ENCODE measurements at regions not wholly inside any gene's neighbourhood (a gene's known extent, or its start where the extent isn't known, plus 50 kb on each side); places are given as distances from the start of the nearest gene placed in this dataset.
A peak's percentile ranks its signal among the peaks of the same experiment; 100 is the strongest.

DNA sequence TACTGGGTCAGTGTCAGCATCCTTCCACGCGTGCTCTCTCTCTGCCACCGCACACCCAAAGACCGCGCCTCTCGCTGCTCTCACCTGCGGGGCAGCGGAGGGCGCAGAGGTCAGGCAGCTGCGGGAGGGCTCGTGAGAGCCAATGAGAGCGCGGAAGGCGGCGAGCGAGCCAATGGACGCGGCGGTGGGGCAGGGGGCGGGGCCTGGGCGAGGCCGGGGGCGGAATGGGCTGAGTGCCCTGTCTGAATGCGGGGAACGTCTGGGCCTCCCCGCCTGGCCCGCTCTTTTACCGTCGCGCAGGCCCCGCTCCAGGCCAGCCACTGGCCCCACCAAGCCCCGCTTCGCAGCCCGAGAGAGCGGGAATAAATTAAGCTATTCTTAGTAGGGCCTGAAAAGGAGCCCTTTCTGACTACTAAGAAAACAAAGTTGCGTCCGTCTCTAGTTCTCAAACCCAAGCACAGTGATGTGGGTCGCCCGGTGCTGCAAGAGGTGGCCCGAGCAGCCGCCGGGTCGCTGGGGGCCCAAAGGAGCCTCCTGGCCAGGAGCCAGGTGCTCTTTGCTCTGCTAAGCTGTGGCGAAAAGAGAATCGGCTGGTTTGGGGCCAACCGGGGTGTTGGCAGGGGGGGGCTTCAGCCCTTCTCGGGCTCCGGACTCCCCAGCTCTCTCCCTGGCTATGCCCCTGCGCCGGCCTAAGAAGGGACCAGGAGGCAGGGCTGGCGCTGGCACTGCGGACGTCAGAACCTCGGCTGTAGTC is 81.1 kb upstream of the GLI2 start:
- H3K27ac ChIP-seq (ENCODE audit: low read depth in 1 of 3, low read length in 2 of 3) = no peak overlapping the region
- peaks cover 0 to 5% (median 0%) of the 10 kb centered on the region in 3 donors for H3K4me1 ChIP-seq (ENCODE audit: control insufficient read depth in 3 of 3, insufficient read depth in 2 of 3, low read depth in 1 of 3, low read length in 2 of 3)
- FAIRE-seq (no peak), DNase-seq (peak in 1 of 2 donors; percentile 49)
- 13 to 24% (median 18%) methylated on average over 41 to 54 of the region's 54 CpGs for WGBS, 3 donors
- H3K36me3 ChIP-seq (ENCODE audit: control insufficient read depth in 3 of 3, insufficient read depth in 2 of 3, low read depth in 1 of 3, low read length in 3 of 3) = no peaks in the 10 kb centered on the region
- H3K9me3 ChIP-seq (ENCODE audit: control insufficient read depth in 2 of 2, insufficient read depth in 1 of 2, low read depth in 1 of 2, low read length in 1 of 2) = peaks cover 0 to 18% of the 10 kb centered on the region in 2 donors
- H3K4me3 ChIP-seq (ENCODE audit: low read depth in 1 of 3, low read length in 3 of 3) = no peak overlapping the region
- peaks cover 0 to 12% (median 2%) of the 10 kb centered on the region in 3 donors for H3K27me3 ChIP-seq (ENCODE audit: control insufficient read depth in 3 of 3, insufficient read depth in 3 of 3, low read length in 3 of 3)

DNA sequence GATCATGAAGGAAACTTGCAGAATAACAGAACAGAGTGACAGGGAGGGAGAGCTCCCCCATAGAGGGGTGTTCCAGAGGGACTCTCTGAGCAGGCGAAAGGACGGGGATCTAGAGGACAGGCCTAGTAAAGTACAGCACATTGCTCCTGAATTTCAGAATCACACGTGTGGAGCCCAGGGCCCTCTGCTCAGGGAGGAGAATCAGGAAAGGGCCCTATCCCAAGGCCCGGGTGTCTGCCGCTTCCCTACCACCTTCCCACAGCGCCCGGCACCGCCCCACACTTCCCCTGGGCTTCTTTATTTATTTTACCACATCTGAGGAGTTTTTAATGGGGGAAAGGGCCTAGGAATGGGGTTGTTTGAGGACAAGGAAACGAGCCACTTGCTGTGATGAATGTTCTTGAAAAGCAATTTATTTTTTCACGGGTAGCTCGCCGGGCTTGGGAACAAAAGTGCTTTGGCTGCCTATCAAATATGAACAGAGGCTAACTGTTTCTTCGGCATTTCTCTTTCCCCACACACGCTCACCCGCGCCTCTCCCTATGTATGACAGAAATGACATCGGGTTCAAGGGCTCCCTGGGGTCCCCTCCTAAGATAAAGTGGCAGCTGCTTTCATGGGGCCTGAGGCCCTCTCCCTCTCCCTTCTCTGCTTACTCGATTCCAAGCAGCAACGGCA is 79.3 kb upstream of the GLI2 start:
- Histone ChIP-seq H3K4me1 (ENCODE audit: control insufficient read depth in 3 of 3, insufficient read depth in 2 of 3, low read depth in 1 of 3, low read length in 2 of 3) (peaks cover 0 to 5% (median 0%) of the 10 kb centered on the region in 3 donors), H3K9me3 (ENCODE audit: control insufficient read depth in 2 of 2, insufficient read depth in 1 of 2, low read depth in 1 of 2, low read length in 1 of 2) (peaks cover 0 to 7% of the 10 kb centered on the region in 2 donors), H3K27me3 (ENCODE audit: control insufficient read depth in 3 of 3, insufficient read depth in 3 of 3, low read length in 3 of 3) (peaks cover 0 to 17% (median 2%) of the 10 kb centered on the region in 3 donors), H3K36me3 (ENCODE audit: control insufficient read depth in 3 of 3, insufficient read depth in 2 of 3, low read depth in 1 of 3, low read length in 3 of 3) (no peaks in the 10 kb centered on the region), H3K27ac (ENCODE audit: low read depth in 1 of 3, low read length in 2 of 3) (no peak overlapping the region), H3K4me3 (ENCODE audit: low read depth in 1 of 3, low read length in 3 of 3) (no peak overlapping the region)
- FAIRE-seq (no peak), DNase-seq (no peak)
- WGBS, 3 donors = 67 to 80% (median 80%) methylated on average over 19 of the region's 19 CpGs

DNA sequence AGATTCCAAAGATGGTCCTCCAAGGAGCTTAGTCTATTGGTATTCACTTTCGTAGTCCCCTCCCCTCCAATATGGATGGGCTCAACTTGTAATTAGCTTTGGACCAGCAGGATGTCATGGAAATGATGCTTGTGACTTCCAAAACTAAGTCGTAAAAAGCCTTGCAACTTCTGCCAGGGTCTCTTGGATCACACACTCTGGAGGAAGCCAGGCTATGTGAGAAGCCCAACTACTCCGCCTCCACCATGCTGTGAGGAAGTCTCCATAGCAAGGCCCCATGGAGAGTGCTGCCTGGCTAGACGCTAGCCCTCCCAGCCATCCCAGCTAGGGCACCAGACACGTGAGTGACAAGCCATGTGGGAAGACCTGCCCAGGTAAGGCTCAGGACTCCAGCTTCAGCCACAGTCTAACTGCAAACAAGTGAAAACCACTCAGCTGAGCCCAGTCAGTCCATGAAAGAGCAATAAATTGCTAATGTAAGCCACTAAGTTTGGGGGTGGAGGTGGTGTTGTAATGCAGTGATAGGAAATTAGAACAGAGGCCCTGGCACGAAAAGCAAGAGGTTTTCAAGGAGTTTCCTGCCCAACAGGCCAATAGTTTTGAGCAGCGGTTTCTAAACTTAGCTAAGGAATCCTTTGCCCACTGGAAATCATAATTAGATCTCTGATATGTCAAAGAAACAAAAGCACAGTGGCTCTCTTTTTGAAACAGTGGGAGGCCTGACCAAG is 77.5 kb upstream of the GLI2 start:
- no peaks in the 10 kb centered on the region for H3K36me3 ChIP-seq (ENCODE audit: control insufficient read depth in 3 of 3, insufficient read depth in 2 of 3, low read depth in 1 of 3, low read length in 3 of 3)
- 84 to 94% (median 90%) methylated on average over 7 of the region's 7 CpGs for WGBS, 3 donors
- no peak overlapping the region for H3K27ac ChIP-seq (ENCODE audit: low read depth in 1 of 3, low read length in 2 of 3)
- peaks cover 0 to 5% (median 0%) of the 10 kb centered on the region in 3 donors for H3K4me1 ChIP-seq (ENCODE audit: control insufficient read depth in 3 of 3, insufficient read depth in 2 of 3, low read depth in 1 of 3, low read length in 2 of 3)
- DNase-seq = no peak
- H3K9me3 ChIP-seq (ENCODE audit: control insufficient read depth in 2 of 2, insufficient read depth in 1 of 2, low read depth in 1 of 2, low read length in 1 of 2) = no peaks in the 10 kb centered on the region
- FAIRE-seq = no peak
- H3K27me3 ChIP-seq (ENCODE audit: control insufficient read depth in 3 of 3, insufficient read depth in 3 of 3, low read length in 3 of 3) = peaks cover 0 to 21% (median 5%) of the 10 kb centered on the region in 3 donors
- no peak overlapping the region for H3K4me3 ChIP-seq (ENCODE audit: low read depth in 1 of 3, low read length in 3 of 3)

DNA sequence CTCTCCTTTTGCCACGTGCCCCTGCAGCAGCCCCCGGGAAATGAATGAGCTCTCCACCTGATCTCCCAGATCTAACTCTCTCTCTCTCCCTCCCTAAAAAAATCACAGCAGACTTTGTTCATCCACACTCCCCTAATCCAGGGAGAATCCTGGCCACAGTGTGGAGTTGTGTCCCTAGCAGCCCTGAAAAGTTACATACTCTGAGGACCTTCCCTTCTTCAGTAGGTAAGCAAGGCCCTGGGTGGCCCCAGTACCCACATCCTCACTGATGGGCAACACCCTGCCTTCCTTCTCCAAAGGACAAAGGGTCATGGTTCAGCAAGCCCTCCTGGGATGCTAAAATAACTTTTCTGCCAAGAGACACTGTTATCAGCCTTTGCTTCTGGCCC is 76.9 kb upstream of the GLI2 start:
- FAIRE-seq (no peak), DNase-seq (no peak)
- no peak overlapping the region for H3K27ac ChIP-seq (ENCODE audit: low read depth in 1 of 3, low read length in 2 of 3)
- no peaks in the 10 kb centered on the region for H3K9me3 ChIP-seq (ENCODE audit: control insufficient read depth in 2 of 2, insufficient read depth in 1 of 2, low read depth in 1 of 2, low read length in 1 of 2)
- WGBS, 3 donors = 77 to 97% (median 87%) methylated on average over 2 of the region's 2 CpGs
- H3K4me3 ChIP-seq (ENCODE audit: low read depth in 1 of 3, low read length in 3 of 3) = no peak overlapping the region
- peaks cover 0 to 19% (median 5%) of the 10 kb centered on the region in 3 donors for H3K27me3 ChIP-seq (ENCODE audit: control insufficient read depth in 3 of 3, insufficient read depth in 3 of 3, low read length in 3 of 3)
- peaks cover 0 to 5% (median 0%) of the 10 kb centered on the region in 3 donors for H3K4me1 ChIP-seq (ENCODE audit: control insufficient read depth in 3 of 3, insufficient read depth in 2 of 3, low read depth in 1 of 3, low read length in 2 of 3)
- no peaks in the 10 kb centered on the region for H3K36me3 ChIP-seq (ENCODE audit: control insufficient read depth in 3 of 3, insufficient read depth in 2 of 3, low read depth in 1 of 3, low read length in 3 of 3)

DNA sequence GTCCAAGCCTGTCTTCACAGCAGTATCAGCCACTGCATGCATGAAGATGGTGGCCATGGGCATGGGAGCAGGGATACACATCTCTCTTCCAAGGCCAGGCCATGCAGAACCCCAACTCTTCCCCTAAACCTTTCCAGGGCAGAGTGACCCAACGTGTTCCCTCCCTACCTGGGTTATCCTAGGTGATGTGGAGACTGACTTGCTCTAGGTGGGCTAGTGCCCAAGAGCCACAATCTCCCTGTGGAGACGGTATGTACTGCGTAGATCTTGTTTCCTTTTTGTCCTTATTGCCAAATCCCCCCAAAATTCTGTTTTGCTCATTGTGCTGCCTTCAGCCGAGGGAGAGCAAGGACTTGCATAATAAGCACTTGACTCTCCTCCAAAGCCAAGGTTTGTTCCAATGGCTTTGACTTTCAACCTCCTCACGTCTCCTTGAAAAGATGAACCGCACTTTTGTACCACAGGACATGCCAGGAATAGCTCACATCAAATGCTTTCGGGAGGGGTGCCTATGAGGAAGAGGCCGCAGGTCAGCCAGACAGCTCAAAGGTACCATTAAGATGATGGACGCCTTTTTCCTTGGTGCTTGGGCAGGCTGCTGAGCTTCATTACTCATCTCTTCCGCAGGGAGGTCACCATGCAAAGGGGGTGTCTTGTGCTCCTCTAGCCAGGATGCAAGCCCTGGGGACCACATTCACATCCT is 76.2 kb upstream of the GLI2 start:
- Histone ChIP-seq H3K27me3 (ENCODE audit: control insufficient read depth in 3 of 3, insufficient read depth in 3 of 3, low read length in 3 of 3) (peaks cover 0 to 14% (median 4%) of the 10 kb centered on the region in 3 donors), H3K36me3 (ENCODE audit: control insufficient read depth in 3 of 3, insufficient read depth in 2 of 3, low read depth in 1 of 3, low read length in 3 of 3) (no peaks in the 10 kb centered on the region), H3K9me3 (ENCODE audit: control insufficient read depth in 2 of 2, insufficient read depth in 1 of 2, low read depth in 1 of 2, low read length in 1 of 2) (no peaks in the 10 kb centered on the region), H3K27ac (ENCODE audit: low read depth in 1 of 3, low read length in 2 of 3) (no peak overlapping the region), H3K4me1 (ENCODE audit: control insufficient read depth in 3 of 3, insufficient read depth in 2 of 3, low read depth in 1 of 3, low read length in 2 of 3) (no peaks in the 10 kb centered on the region), H3K4me3 (ENCODE audit: low read depth in 1 of 3, low read length in 3 of 3) (no peak overlapping the region)
- FAIRE-seq (no peak), DNase-seq (no peak)
- WGBS, 3 donors = 88 to 93% (median 89%) methylated on average over 10 of the region's 10 CpGs

DNA sequence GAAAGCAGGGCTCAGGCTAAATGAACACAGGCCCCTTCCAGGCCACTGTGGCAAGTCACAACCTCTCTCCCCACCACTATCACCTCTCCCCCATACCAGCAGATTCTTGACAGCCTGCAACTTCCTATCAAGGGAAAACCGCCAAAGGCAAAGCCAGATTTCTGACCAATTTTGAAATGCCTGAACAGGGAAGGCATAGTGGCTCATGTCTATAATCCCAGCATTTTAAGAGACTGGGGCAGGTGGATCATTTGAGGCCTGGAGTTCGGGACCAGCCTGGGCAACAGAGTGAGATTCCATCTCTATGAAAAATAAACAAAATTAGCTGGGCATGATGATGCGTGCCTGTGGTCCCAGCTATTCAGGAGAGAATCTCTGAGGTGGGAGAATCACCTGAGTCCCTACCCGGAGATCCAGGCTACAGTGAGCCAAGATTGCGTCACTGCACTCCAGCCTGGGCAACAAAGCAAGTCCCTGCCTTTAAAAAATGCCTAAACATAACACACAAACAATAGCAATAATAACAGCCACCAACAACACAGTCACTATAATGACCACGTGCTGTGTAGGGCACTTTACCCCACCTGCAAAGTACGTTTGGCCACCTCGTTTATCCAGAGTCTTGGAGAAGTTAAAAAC is 75.5 kb upstream of the GLI2 start:
- 61 to 80% (median 71%) methylated on average over 8 of the region's 8 CpGs for WGBS, 3 donors
- no peak for FAIRE-seq
- no peaks in the 10 kb centered on the region for H3K36me3 ChIP-seq (ENCODE audit: control insufficient read depth in 3 of 3, insufficient read depth in 2 of 3, low read depth in 1 of 3, low read length in 3 of 3)
- DNase-seq = no peak
- H3K9me3 ChIP-seq (ENCODE audit: control insufficient read depth in 2 of 2, insufficient read depth in 1 of 2, low read depth in 1 of 2, low read length in 1 of 2) = peaks cover 0 to 3% of the 10 kb centered on the region in 2 donors
- H3K4me3 ChIP-seq (ENCODE audit: low read depth in 1 of 3, low read length in 3 of 3) = no peak overlapping the region
- no peaks in the 10 kb centered on the region for H3K4me1 ChIP-seq (ENCODE audit: control insufficient read depth in 3 of 3, insufficient read depth in 2 of 3, low read depth in 1 of 3, low read length in 2 of 3)
- no peak overlapping the region for H3K27ac ChIP-seq (ENCODE audit: low read depth in 1 of 3, low read length in 2 of 3)
- peaks cover 0 to 14% (median 4%) of the 10 kb centered on the region in 3 donors for H3K27me3 ChIP-seq (ENCODE audit: control insufficient read depth in 3 of 3, insufficient read depth in 3 of 3, low read length in 3 of 3)

DNA sequence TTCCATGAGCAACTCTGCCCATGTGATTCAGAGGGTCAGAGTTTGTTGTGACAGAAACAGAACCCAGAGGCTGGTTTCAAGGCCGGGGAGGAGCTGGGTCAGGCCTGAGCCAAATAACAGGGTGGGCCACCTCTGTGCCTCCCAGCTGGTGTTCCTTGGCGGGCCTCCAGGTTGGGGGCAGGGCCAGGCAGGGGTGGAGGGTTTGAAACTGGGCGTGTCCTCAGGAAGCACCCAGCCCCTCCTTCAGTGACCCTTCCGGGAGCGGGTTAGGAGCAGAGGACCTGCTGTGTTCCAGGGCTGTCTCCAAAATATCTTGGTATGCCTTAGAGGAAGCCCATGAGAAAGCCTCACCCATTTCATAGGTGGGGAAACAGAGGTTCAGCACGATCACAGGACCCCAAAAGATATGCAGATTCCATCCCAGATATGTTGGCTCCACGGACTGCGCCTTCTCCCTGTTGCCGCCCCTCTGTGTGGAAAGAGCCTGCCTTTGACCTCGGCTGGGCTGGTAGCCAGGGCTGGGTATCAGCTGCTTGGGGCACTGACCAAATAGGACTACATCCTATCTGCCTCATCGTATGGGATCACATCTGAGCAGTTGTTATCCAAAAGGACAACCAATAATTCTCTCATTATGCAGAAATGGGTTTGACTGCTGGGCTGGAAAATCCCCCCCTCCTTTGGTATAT is 74.8 kb upstream of the GLI2 start:
- no peaks in the 10 kb centered on the region for H3K36me3 ChIP-seq (ENCODE audit: control insufficient read depth in 3 of 3, insufficient read depth in 2 of 3, low read depth in 1 of 3, low read length in 3 of 3)
- DNase-seq (peak in 1 of 2 donors; percentile 15), FAIRE-seq (no peak)
- H3K4me3 ChIP-seq (ENCODE audit: low read depth in 1 of 3, low read length in 3 of 3) = no peak overlapping the region
- WGBS, 3 donors = 16 to 41% (median 25%) methylated on average over 10 to 11 of the region's 11 CpGs
- peaks cover 0 to 14% (median 4%) of the 10 kb centered on the region in 3 donors for H3K27me3 ChIP-seq (ENCODE audit: control insufficient read depth in 3 of 3, insufficient read depth in 3 of 3, low read length in 3 of 3)
- peaks cover 0 to 6% of the 10 kb centered on the region in 2 donors for H3K9me3 ChIP-seq (ENCODE audit: control insufficient read depth in 2 of 2, insufficient read depth in 1 of 2, low read depth in 1 of 2, low read length in 1 of 2)
- H3K27ac ChIP-seq (ENCODE audit: low read depth in 1 of 3, low read length in 2 of 3) = no peak overlapping the region
- no peaks in the 10 kb centered on the region for H3K4me1 ChIP-seq (ENCODE audit: control insufficient read depth in 3 of 3, insufficient read depth in 2 of 3, low read depth in 1 of 3, low read length in 2 of 3)
